Neural cell (in vitro differentiated cells): ENCODE measurements at regions not wholly inside any gene's neighbourhood (a gene's known extent, or its start where the extent isn't known, plus 50 kb on each side); places are given as distances from the start of the nearest gene placed in this dataset.

Source experiments
- TAF1 ChIP-seq: IDR thresholded peaks from 2 replicates; pipeline ENCODE4 v1.6.1; 2012; ENCODE audit warnings: low read depth
- TF ChIP-seq, protein P1 (sequence below): fragments of 450-650 bp; IDR thresholded peaks from 2 replicates; pipeline ENCODE4 v1.5.1; 2014; ENCODE audit warnings: antibody characterized with exemption, mild to moderate bottlenecking, moderate library complexity; ENCODE audit not compliant: poor library complexity, severe bottlenecking

DNA sequence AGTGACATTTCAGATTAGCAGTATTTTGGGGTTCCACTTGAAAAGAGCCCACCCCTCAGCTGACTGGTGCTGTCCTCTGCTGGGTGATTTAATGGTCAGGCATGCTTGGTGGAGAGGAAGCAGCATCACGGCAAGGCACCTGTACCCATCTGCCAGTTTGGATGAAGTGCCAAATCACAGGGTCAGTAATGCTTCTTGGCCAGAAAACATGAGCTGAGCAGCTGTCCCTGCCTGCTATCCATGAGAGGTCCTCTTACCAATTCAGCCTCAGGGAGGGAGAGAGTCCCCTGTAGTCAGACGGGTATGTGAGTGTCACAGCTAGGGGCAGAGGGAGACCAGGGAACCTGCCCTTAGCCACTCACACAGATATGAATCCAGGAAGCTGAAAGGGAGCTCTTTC, 137.9 kb downstream of the SEC61B start:
- TF ChIP-seq, protein P1, sequence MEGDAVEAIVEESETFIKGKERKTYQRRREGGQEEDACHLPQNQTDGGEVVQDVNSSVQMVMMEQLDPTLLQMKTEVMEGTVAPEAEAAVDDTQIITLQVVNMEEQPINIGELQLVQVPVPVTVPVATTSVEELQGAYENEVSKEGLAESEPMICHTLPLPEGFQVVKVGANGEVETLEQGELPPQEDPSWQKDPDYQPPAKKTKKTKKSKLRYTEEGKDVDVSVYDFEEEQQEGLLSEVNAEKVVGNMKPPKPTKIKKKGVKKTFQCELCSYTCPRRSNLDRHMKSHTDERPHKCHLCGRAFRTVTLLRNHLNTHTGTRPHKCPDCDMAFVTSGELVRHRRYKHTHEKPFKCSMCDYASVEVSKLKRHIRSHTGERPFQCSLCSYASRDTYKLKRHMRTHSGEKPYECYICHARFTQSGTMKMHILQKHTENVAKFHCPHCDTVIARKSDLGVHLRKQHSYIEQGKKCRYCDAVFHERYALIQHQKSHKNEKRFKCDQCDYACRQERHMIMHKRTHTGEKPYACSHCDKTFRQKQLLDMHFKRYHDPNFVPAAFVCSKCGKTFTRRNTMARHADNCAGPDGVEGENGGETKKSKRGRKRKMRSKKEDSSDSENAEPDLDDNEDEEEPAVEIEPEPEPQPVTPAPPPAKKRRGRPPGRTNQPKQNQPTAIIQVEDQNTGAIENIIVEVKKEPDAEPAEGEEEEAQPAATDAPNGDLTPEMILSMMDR: no peak
- no peak for TF ChIP-seq TAF1
